ENCODE measurements at regions not wholly inside any gene's neighbourhood (a gene's known extent, or its start where the extent isn't known, plus 50 kb on each side); places are given as distances from the start of the nearest gene placed in this dataset.

DNA sequence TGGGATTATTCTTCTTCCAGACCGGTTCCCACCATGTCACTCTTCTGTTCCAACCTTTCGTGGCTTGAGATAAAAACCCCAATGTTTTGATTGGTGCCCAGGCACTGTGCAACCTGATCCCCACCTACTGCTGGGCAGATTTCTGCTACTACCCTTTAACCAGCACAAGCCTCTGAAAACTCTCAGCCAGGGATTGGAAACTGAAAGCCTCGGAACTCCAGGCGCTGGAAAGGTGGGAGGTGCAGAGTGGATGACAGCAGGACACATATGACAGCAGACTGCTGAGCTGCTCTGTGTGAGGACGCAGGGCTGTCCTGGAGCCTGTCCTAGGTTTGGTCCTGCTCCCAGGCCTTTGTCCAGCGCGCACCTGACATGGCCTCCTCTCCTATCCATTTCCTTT lies 68.5 kb upstream of the GTF3A start:
- no peaks in the 10 kb centered on the region for H4K20me1 ChIP-seq (replicated peaks; ENCODE audit: control insufficient read depth, insufficient read depth, low read length)
- in situ Hi-C loops (cut with MboI): loop anchor here (5.0 kb wide), 1 partner anchor 369 kb away; no protein-coding TSS in a partner anchor
- DNase-seq (ENCODE audit: extremely low read depth in 1 of 4, low spot score in 3 of 4): no peak
- WGBS (ENCODE audit: insufficient coverage, low coverage, missing lambda C conversion rate): 9% methylated on average over 5 of the region's 7 CpGs
- H3K9ac ChIP-seq (ENCODE audit: insufficient read depth in 1 of 2, low read depth in 2 of 2, low read length in 2 of 2): no peak overlapping the region
- TF ChIP-seq NCOA6 (IDR thresholded peaks at IDR 0.05): no peak
- no peak for TF ChIP-seq RB1 (IDR thresholded peaks at IDR 0.05; ENCODE audit: low read depth)
- TF ChIP-seq, protein P1, sequence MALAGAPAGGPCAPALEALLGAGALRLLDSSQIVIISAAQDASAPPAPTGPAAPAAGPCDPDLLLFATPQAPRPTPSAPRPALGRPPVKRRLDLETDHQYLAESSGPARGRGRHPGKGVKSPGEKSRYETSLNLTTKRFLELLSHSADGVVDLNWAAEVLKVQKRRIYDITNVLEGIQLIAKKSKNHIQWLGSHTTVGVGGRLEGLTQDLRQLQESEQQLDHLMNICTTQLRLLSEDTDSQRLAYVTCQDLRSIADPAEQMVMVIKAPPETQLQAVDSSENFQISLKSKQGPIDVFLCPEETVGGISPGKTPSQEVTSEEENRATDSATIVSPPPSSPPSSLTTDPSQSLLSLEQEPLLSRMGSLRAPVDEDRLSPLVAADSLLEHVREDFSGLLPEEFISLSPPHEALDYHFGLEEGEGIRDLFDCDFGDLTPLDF (CRISPR knock-in tag; IDR thresholded peaks at IDR 0.05): no peak
- no peak for TF ChIP-seq ZBTB8A (IDR thresholded peaks at IDR 0.05; ENCODE audit: partially characterized antibody)
- no peak for TF ChIP-seq ELF1 (tag; IDR thresholded peaks at IDR 0.05)
- no peak for TF ChIP-seq SRSF1 (IDR thresholded peaks at IDR 0.05; ENCODE audit: low read depth, low read length)
- TF ChIP-seq, protein P2, sequence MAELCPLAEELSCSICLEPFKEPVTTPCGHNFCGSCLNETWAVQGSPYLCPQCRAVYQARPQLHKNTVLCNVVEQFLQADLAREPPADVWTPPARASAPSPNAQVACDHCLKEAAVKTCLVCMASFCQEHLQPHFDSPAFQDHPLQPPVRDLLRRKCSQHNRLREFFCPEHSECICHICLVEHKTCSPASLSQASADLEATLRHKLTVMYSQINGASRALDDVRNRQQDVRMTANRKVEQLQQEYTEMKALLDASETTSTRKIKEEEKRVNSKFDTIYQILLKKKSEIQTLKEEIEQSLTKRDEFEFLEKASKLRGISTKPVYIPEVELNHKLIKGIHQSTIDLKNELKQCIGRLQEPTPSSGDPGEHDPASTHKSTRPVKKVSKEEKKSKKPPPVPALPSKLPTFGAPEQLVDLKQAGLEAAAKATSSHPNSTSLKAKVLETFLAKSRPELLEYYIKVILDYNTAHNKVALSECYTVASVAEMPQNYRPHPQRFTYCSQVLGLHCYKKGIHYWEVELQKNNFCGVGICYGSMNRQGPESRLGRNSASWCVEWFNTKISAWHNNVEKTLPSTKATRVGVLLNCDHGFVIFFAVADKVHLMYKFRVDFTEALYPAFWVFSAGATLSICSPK (IDR thresholded peaks at IDR 0.05; ENCODE audit: borderline replicate concordance): no peak
- no peak for TF ChIP-seq PHB (CRISPR knock-in tag; IDR thresholded peaks at IDR 0.05)
- TF ChIP-seq PCBP1 (IDR thresholded peaks at IDR 0.05; ENCODE audit: low read depth, low read length, poor library complexity, severe bottlenecking): no peak
- no peak for TF ChIP-seq SPI1 (IDR thresholded peaks at IDR 0.05; ENCODE audit: borderline replicate concordance, low read depth, low read length)
- no peak overlapping the region for H3K4me2 ChIP-seq (ENCODE audit: insufficient read depth, low read length)
- POLR2A ChIA-PET: interaction anchor here (1.5 kb wide), 1 partner anchor 373 kb away, joined by 5 read pairs; no protein-coding TSS in a partner anchor
- no peaks in the 10 kb centered on the region for H3K36me3 ChIP-seq (ENCODE audit: control insufficient read depth, insufficient read depth, low read length)
- FAIRE-seq: no peak
- peaks cover 0 to 4% of the 10 kb centered on the region in 2 experiments; a peak in 2 of 5 replicates for H3K27me3 ChIP-seq (ENCODE audit: control insufficient read depth in 2 of 2, insufficient read depth in 2 of 2, low read length in 2 of 2)
- CTCF ChIA-PET (ENCODE audit: low intra/inter-chr PET ratio): no interaction called here
- no peaks in the 10 kb centered on the region for H3K79me2 ChIP-seq (ENCODE audit: control insufficient read depth, insufficient read depth, low read length)
- intact Hi-C loops (cut with micrococcal nuclease): loop anchor here (5.0 kb wide), 1 partner anchor 229 kb away; no protein-coding TSS in a partner anchor
- no peaks in the 10 kb centered on the region; the same call in 1 of the 2 replicates for H3K9me3 ChIP-seq (replicated peaks; ENCODE audit: control insufficient read depth, insufficient read depth, low read depth, low read length)
- peak; percentile 44; the same call in 1 of the 3 replicates for ATAC-seq
- no peak overlapping the region for H3K27ac ChIP-seq (ENCODE audit: extremely low read depth, low read depth, low read length)
- no peaks in the 10 kb centered on the region for H3K9me1 ChIP-seq (ENCODE audit: control insufficient read depth, insufficient read depth, low read length)
- H3K4me1 ChIP-seq (replicated peaks in 1 of 2; ENCODE audit: control insufficient read depth in 2 of 2, insufficient read depth in 2 of 2, low read length in 2 of 2): no peaks in the 10 kb centered on the region
- BruUV-seq (replicated peaks): no TSS peak
- H3K4me3 ChIP-seq: no peak overlapping the region
- H2AFZ ChIP-seq (ENCODE audit: low read depth, low read length): no peak overlapping the region
